ENCODE measurements at regions not wholly inside any gene's neighbourhood (a gene's known extent, or its start where the extent isn't known, plus 50 kb on each side); places are given as distances from the start of the nearest gene placed in this dataset.

DNA sequence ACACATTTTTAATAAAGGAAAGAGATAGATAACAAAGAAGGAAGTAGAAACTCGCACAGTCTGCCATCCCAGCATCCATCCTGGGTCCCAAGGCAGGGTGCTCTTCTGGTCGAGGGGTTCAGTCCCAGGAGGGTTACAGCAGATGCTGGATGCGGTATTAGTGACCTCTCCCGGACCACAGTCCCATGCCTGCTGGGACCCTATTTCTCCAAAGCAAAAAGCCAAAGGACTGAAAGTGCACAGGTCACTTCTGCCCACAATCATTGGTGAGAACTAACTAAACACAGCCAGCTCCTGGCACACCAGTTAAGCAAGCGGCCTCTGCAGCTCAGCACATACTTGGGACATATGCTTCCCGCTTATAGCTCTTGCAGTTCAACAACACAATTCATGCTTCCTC is 96.1 kb upstream of the HABP2 start:
- no peak for TF ChIP-seq CTCF (conservative IDR thresholded peaks at IDR 0.05; ENCODE audit: low read length)
- TF ChIP-seq EZH2phosphoT487 (IDR thresholded peaks at IDR 0.05; ENCODE audit: borderline replicate concordance, low read depth, low read length): no peak
